Panc1 (cell line): ENCODE measurements at regions not wholly inside any gene's neighbourhood (a gene's known extent, or its start where the extent isn't known, plus 50 kb on each side); places are given as distances from the start of the nearest gene placed in this dataset.

Source experiments
- POLR2AphosphoS5 ChIP-seq: IDR thresholded peaks from 2 replicates; pipeline ENCODE4 v1.6.1; 2012; ENCODE audit warnings: mild to moderate bottlenecking, low read depth, low read length, moderate library complexity
- TCF7L2 ChIP-seq: IDR thresholded peaks from 2 replicates; pipeline ENCODE4 v1.6.1; 2011; ENCODE audit warnings: mild to moderate bottlenecking, low read depth, low read length, inconsistent platforms
- TF ChIP-seq, protein P1 (sequence below): fragments of 450-650 bp; IDR thresholded peaks from 2 replicates; pipeline ENCODE4 v1.5.1; 2017; ENCODE audit warnings: mild to moderate bottlenecking
- TF ChIP-seq, protein P2 (sequence below), 2 experiments: IDR thresholded peaks; 2 replicates each; pipeline ENCODE4 v1.6.1; 2011 to 2012; ENCODE audit warnings: low read depth in 2 of 2, control low read depth in 1 of 2, low read length in 1 of 2, mild to moderate bottlenecking in 1 of 2, moderate library complexity in 1 of 2; ENCODE audit not compliant: insufficient read depth in 1 of 2

DNA sequence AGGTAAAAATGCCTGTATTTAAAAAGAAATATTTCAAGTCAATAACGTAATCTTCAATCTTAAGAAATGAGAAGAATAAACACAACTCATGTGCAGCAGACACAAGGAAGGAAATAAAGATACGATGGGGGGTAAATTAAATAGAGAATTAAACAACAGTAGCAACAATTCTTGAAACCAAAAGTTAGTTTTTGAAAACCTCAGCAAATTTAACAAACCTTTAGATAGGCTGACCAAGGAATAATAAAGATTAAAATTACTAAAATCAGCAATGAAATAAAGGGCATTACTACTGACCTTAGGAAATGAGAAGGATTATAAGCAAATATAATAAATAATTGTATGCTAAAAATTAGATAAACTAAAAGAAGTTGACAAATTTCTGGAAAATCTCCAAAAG lies 178.9 kb downstream of the RTP5 start:
- TF ChIP-seq, protein P1, sequence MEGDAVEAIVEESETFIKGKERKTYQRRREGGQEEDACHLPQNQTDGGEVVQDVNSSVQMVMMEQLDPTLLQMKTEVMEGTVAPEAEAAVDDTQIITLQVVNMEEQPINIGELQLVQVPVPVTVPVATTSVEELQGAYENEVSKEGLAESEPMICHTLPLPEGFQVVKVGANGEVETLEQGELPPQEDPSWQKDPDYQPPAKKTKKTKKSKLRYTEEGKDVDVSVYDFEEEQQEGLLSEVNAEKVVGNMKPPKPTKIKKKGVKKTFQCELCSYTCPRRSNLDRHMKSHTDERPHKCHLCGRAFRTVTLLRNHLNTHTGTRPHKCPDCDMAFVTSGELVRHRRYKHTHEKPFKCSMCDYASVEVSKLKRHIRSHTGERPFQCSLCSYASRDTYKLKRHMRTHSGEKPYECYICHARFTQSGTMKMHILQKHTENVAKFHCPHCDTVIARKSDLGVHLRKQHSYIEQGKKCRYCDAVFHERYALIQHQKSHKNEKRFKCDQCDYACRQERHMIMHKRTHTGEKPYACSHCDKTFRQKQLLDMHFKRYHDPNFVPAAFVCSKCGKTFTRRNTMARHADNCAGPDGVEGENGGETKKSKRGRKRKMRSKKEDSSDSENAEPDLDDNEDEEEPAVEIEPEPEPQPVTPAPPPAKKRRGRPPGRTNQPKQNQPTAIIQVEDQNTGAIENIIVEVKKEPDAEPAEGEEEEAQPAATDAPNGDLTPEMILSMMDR = no peak
- TF ChIP-seq POLR2AphosphoS5 = no peak
- TF ChIP-seq TCF7L2 = no peak
- TF ChIP-seq, protein P2, sequence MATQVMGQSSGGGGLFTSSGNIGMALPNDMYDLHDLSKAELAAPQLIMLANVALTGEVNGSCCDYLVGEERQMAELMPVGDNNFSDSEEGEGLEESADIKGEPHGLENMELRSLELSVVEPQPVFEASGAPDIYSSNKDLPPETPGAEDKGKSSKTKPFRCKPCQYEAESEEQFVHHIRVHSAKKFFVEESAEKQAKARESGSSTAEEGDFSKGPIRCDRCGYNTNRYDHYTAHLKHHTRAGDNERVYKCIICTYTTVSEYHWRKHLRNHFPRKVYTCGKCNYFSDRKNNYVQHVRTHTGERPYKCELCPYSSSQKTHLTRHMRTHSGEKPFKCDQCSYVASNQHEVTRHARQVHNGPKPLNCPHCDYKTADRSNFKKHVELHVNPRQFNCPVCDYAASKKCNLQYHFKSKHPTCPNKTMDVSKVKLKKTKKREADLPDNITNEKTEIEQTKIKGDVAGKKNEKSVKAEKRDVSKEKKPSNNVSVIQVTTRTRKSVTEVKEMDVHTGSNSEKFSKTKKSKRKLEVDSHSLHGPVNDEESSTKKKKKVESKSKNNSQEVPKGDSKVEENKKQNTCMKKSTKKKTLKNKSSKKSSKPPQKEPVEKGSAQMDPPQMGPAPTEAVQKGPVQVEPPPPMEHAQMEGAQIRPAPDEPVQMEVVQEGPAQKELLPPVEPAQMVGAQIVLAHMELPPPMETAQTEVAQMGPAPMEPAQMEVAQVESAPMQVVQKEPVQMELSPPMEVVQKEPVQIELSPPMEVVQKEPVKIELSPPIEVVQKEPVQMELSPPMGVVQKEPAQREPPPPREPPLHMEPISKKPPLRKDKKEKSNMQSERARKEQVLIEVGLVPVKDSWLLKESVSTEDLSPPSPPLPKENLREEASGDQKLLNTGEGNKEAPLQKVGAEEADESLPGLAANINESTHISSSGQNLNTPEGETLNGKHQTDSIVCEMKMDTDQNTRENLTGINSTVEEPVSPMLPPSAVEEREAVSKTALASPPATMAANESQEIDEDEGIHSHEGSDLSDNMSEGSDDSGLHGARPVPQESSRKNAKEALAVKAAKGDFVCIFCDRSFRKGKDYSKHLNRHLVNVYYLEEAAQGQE (IDR thresholded peaks at IDR 0.05; ENCODE audit: insufficient read depth in 1 of 2, low read depth in 2 of 2, low read length in 1 of 2) = no peak
